HEK293 (cell line): ENCODE measurements at regions not wholly inside any gene's neighbourhood (a gene's known extent, or its start where the extent isn't known, plus 50 kb on each side); places are given as distances from the start of the nearest gene placed in this dataset.

ENCODE experiments used
- CTCF ChIP-seq: fragments of 450-650 bp; formaldehyde crosslinking; IDR thresholded peaks from 2 replicates; pipeline ENCODE4 v1.5.1; 2016; ENCODE audit warnings: missing biosample characterization, missing genetic modification characterization
- HOXA7 ChIP-seq: sonication (generic); formaldehyde crosslinking; IDR thresholded peaks from 2 replicates; pipeline ENCODE4 v1.8.1; 2022; ENCODE audit warnings: missing genetic modification reagents, borderline replicate concordance
- INSM2 ChIP-seq: fragments of 450-650 bp; formaldehyde crosslinking; IDR thresholded peaks from 2 replicates; pipeline ENCODE4 v1.5.1; 2016; ENCODE audit warnings: missing biosample characterization, missing genetic modification characterization
- ZBTB21 ChIP-seq: fragments of 450-650 bp; formaldehyde crosslinking; IDR thresholded peaks from 2 replicates; pipeline ENCODE4 v1.5.1; 2017; ENCODE audit warnings: missing biosample characterization, missing genetic modification characterization
- ZBTB8A ChIP-seq: fragments of 450-650 bp; formaldehyde crosslinking; IDR thresholded peaks from 2 replicates; pipeline ENCODE4 v1.5.1; 2016; ENCODE audit warnings: missing biosample characterization, missing genetic modification characterization
- ZNF660 ChIP-seq: fragments of 450-650 bp; IDR thresholded peaks from 2 replicates; pipeline ENCODE4 v1.5.1; 2018; ENCODE audit warnings: missing biosample characterization, mild to moderate bottlenecking, missing genetic modification characterization
- ZSCAN18 ChIP-seq: fragments of 450-650 bp; formaldehyde crosslinking; IDR thresholded peaks from 2 replicates; pipeline ENCODE4 v1.5.1; 2016; ENCODE audit warnings: missing biosample characterization, missing genetic modification characterization

- no peak for TF ChIP-seq CTCF (tag by site-specific recombination)
- TF ChIP-seq INSM2 = no peak
- TF ChIP-seq ZBTB21 (tag by site-specific recombination) = no peak
- no peak for TF ChIP-seq ZBTB8A (tag by site-specific recombination)
- no peak for TF ChIP-seq ZSCAN18 (tag by site-specific recombination)
- no peak for TF ChIP-seq ZNF660 (tag by site-specific recombination)
- TF ChIP-seq HOXA7 (CRISPR knock-in tag) = no peak
Measured at GRCh38 chr7:34299066-34299465, 359.0 kb upstream of the NPSR1 start.
